DND-41 (cell line): ENCODE measurements at regions not wholly inside any gene's neighbourhood (a gene's known extent, or its start where the extent isn't known, plus 50 kb on each side); places are given as distances from the start of the nearest gene placed in this dataset.

Experiments
- ATAC-seq: fragments of 200-7000 bp; cut with Tn5 transposase; 3 replicates; pipeline ENCODE4 v1.9.1; 2021; ENCODE audit warnings: low read depth; ENCODE audit not compliant: insufficient read depth
- DNase-seq: peaks from one replicate; pipeline ENCODE4 v3.0.0-alpha.2; 2020
- H2AFZ ChIP-seq: 2 replicates; pipeline ENCODE4 v1.6.0; 2012; ENCODE audit warnings: low read depth, low read length
- H3K27ac ChIP-seq: 2 replicates; pipeline ENCODE4 v1.5.1; 2012; ENCODE audit warnings: low read length, inconsistent platforms
- H3K27me3 ChIP-seq: fragments of 200-600 bp; sonication (generic); 2 replicates; pipeline ENCODE4 v1.6.0; 2012; ENCODE audit warnings: low read length, mild to moderate bottlenecking, inconsistent platforms; ENCODE audit not compliant: insufficient read depth, poor library complexity
- H3K36me3 ChIP-seq: 2 replicates; pipeline ENCODE4 v1.5.1; 2012; ENCODE audit warnings: low read length, inconsistent platforms; ENCODE audit not compliant: insufficient read depth
- H3K4me1 ChIP-seq: 2 replicates; pipeline ENCODE4 v1.5.1; 2012; ENCODE audit warnings: mild to moderate bottlenecking, low read length; ENCODE audit not compliant: insufficient read depth
- H3K4me2 ChIP-seq: 2 replicates; pipeline ENCODE4 v1.6.0; 2012; ENCODE audit warnings: mild to moderate bottlenecking, moderate library complexity, low read length, inconsistent platforms; ENCODE audit not compliant: insufficient read depth
- H3K4me3 ChIP-seq, 2 experiments: fragments of 200-600 bp in 1 of 2; shearing (Covaris generic) in 1 of 2; 2 replicates each; pipeline ENCODE4 v1.5.1; 2012 to 2016; ENCODE audit warnings: inconsistent platforms in 2 of 2, low read length in 2 of 2, mild to moderate bottlenecking in 2 of 2, low read depth in 1 of 2, moderate library complexity in 1 of 2
- H3K79me2 ChIP-seq: 2 replicates; pipeline ENCODE4 v1.6.0; 2012; ENCODE audit warnings: low read length, inconsistent platforms; ENCODE audit not compliant: insufficient read depth
- H3K9ac ChIP-seq: 2 replicates; pipeline ENCODE4 v1.6.0; 2012; ENCODE audit warnings: low read depth, mild to moderate bottlenecking, inconsistent platforms, low read length, moderate library complexity
- H3K9me3 ChIP-seq: 2 replicates; pipeline ENCODE4 v1.5.1; 2012; ENCODE audit warnings: low read length, moderate library complexity, mild to moderate bottlenecking, inconsistent platforms; ENCODE audit not compliant: insufficient read depth, severe bottlenecking
- H4K20me1 ChIP-seq: 2 replicates; pipeline ENCODE4 v1.6.0; 2012; ENCODE audit warnings: low read length; ENCODE audit not compliant: insufficient read depth
- EZH2 ChIP-seq: IDR thresholded peaks from 3 replicates; pipeline ENCODE4 v1.6.1; 2012; ENCODE audit warnings: borderline replicate concordance, low read depth, mild to moderate bottlenecking, moderate library complexity, low read length, inconsistent platforms; ENCODE audit not compliant: severe bottlenecking
- TF ChIP-seq, protein P1 (sequence below): IDR thresholded peaks from 2 replicates; pipeline ENCODE4 v1.5.1; 2012; ENCODE audit warnings: borderline replicate concordance, low read length, moderate library complexity, mild to moderate bottlenecking; ENCODE audit not compliant: poor library complexity, severe bottlenecking; ENCODE audit errors: extremely low read depth

GRCh38 chr13:67776151-67776550 lies 546.0 kb upstream of the PCDH9 start:
- Histone ChIP-seq H3K36me3 (no peaks in the 10 kb centered on the region), H2AFZ (no peak overlapping the region), H3K4me3 (no peak overlapping the region), H3K27ac (no peak overlapping the region), H3K9me3 (no peaks in the 10 kb centered on the region), H3K27me3 (no peaks in the 10 kb centered on the region), H3K79me2 (no peaks in the 10 kb centered on the region), H3K9ac (no peak overlapping the region), H3K4me1 (no peaks in the 10 kb centered on the region), H3K4me2 (no peak overlapping the region), H4K20me1 (no peaks in the 10 kb centered on the region)
- DNase-seq, result no peak
- TF ChIP-seq EZH2, result no peak
- TF ChIP-seq, protein P1, sequence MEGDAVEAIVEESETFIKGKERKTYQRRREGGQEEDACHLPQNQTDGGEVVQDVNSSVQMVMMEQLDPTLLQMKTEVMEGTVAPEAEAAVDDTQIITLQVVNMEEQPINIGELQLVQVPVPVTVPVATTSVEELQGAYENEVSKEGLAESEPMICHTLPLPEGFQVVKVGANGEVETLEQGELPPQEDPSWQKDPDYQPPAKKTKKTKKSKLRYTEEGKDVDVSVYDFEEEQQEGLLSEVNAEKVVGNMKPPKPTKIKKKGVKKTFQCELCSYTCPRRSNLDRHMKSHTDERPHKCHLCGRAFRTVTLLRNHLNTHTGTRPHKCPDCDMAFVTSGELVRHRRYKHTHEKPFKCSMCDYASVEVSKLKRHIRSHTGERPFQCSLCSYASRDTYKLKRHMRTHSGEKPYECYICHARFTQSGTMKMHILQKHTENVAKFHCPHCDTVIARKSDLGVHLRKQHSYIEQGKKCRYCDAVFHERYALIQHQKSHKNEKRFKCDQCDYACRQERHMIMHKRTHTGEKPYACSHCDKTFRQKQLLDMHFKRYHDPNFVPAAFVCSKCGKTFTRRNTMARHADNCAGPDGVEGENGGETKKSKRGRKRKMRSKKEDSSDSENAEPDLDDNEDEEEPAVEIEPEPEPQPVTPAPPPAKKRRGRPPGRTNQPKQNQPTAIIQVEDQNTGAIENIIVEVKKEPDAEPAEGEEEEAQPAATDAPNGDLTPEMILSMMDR, result no peak
- no peak for ATAC-seq

DNA sequence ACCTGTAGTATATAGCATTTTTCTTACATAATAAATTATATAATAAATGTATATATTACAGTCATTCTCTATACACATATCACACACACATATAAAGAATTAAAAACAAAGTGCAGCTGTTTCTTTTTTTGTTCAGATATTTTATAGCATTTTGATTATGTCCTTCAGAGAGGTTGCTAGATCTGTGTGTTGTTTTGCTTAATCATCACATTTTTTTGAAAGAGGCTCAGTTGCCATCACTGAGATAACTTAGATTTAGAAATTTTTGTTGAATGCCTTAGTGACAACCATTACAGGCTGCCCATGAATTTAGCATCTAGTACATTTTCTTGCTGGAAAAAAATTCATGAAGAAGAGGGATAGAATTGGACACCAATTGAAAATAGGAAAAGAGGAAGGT lies 545.2 kb upstream of the PCDH9 start:
- no peaks in the 10 kb centered on the region for H3K36me3 ChIP-seq
- ATAC-seq (no peak), DNase-seq (no peak)
- no peaks in the 10 kb centered on the region for H3K9me3 ChIP-seq
- H3K9ac ChIP-seq, result no peak overlapping the region
- H4K20me1 ChIP-seq, result no peaks in the 10 kb centered on the region
- no peak overlapping the region for H3K27ac ChIP-seq
- no peaks in the 10 kb centered on the region for H3K4me1 ChIP-seq
- no peak overlapping the region for H3K4me3 ChIP-seq
- TF ChIP-seq, protein P1, result no peak
- no peak for TF ChIP-seq EZH2
- no peaks in the 10 kb centered on the region for H3K79me2 ChIP-seq
- H3K27me3 ChIP-seq, result no peaks in the 10 kb centered on the region
- H3K4me2 ChIP-seq, result no peak overlapping the region
- no peak overlapping the region for H2AFZ ChIP-seq

DNA sequence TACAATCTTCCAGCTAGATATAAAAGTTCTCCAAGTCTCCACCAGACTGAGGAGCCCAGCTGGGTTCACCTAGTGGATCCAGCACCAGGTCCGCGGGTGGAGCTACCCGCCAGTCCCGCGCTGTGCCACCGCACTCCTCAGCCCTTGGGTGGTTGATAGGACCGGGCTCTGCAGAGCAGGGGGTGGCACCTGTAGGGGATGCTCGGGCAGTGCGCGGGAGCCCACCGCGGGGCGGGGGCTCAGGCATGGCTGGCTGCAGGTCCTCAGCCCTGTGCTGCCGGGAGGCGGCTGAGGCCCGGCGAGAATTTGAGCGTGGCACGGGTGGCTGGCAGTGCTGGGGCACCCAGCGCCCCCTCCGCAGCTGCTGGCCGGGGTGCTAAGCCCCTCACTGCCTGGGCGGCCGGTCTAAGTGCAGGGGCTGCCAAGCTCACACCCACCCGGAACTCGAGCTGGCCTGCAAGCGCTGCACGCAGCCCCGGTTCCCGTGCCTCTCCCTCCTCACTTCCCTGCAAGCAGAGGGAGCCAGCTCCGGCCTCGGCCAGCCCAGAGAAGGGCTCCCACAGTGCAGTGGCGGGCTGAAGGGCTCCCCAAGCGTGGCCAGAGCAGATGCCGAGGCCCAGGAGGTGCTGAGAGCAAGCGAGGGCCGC lies 542.8 kb upstream of the PCDH9 start:
- no peaks in the 10 kb centered on the region for H3K27me3 ChIP-seq
- H3K9me3 ChIP-seq, result no peaks in the 10 kb centered on the region
- H3K9ac ChIP-seq, result no peak overlapping the region
- H4K20me1 ChIP-seq, result no peaks in the 10 kb centered on the region
- no peak overlapping the region for H3K4me2 ChIP-seq
- no peaks in the 10 kb centered on the region for H3K79me2 ChIP-seq
- H3K4me1 ChIP-seq, result no peaks in the 10 kb centered on the region
- DNase-seq, result no peak
- no peak overlapping the region for H3K27ac ChIP-seq
- no peaks in the 10 kb centered on the region for H3K36me3 ChIP-seq
- TF ChIP-seq, protein P1, result no peak
- no peak for TF ChIP-seq EZH2
- no peak overlapping the region for H3K4me3 ChIP-seq
- H2AFZ ChIP-seq, result no peak overlapping the region
- ATAC-seq, result no peak
